ENCODE measurements at regions not wholly inside any gene's neighbourhood (a gene's known extent, or its start where the extent isn't known, plus 50 kb on each side); places are given as distances from the start of the nearest gene placed in this dataset.

GRCh38 chr19:30690525-30690924 is 318.3 kb downstream of the ZNF536 start:
- TF ChIP-seq, protein P1, sequence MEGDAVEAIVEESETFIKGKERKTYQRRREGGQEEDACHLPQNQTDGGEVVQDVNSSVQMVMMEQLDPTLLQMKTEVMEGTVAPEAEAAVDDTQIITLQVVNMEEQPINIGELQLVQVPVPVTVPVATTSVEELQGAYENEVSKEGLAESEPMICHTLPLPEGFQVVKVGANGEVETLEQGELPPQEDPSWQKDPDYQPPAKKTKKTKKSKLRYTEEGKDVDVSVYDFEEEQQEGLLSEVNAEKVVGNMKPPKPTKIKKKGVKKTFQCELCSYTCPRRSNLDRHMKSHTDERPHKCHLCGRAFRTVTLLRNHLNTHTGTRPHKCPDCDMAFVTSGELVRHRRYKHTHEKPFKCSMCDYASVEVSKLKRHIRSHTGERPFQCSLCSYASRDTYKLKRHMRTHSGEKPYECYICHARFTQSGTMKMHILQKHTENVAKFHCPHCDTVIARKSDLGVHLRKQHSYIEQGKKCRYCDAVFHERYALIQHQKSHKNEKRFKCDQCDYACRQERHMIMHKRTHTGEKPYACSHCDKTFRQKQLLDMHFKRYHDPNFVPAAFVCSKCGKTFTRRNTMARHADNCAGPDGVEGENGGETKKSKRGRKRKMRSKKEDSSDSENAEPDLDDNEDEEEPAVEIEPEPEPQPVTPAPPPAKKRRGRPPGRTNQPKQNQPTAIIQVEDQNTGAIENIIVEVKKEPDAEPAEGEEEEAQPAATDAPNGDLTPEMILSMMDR (IDR thresholded peaks at IDR 0.05), result no peak

DNA sequence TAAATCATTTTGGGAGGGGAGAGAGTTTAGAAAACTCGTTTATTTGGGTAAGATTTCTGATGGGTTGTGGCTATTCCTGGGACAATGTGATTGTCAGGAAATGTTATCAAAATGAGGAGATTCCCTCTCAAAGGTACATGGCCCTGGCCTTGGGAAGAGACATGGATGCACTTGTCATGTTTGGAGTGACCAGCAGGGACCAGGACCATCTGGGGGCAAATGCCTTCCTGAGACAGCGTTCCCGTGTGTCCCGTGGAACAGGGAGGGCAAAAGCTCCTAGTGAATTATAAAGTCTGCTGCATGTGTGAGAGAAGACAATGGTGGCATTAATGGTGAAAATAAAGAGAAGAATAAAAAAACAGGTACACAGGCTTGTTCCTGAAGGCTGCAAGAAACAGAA is 317.3 kb downstream of the ZNF536 start:
- TF ChIP-seq, protein P1 (IDR thresholded peaks at IDR 0.05), result no peak

DNA sequence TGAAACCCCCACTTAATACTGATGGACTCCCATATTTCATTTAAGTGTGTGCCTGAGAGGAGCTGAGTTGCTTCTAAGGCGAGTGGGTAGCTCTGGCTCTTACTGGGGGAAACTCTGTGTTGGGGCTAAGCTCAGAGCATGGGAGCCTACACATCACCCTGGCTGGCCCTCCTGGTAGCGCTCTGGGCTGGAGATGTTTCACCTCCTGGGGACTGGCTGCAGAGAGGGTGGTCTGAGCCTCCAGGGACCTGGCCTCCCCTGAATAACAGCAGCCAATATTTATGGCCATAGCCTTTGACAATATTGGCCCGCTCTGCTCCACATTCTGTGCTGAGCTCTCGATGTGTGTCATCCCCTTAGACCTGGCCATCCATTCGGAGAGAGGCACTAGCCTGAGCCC is 316.5 kb downstream of the ZNF536 start:
- TF ChIP-seq, protein P1 (IDR thresholded peaks at IDR 0.05), result no peak

GRCh38 chr19:30686826-30687566 is 314.8 kb downstream of the ZNF536 start:
- TF ChIP-seq, protein P1 (IDR thresholded peaks at IDR 0.05), result no peak

DNA sequence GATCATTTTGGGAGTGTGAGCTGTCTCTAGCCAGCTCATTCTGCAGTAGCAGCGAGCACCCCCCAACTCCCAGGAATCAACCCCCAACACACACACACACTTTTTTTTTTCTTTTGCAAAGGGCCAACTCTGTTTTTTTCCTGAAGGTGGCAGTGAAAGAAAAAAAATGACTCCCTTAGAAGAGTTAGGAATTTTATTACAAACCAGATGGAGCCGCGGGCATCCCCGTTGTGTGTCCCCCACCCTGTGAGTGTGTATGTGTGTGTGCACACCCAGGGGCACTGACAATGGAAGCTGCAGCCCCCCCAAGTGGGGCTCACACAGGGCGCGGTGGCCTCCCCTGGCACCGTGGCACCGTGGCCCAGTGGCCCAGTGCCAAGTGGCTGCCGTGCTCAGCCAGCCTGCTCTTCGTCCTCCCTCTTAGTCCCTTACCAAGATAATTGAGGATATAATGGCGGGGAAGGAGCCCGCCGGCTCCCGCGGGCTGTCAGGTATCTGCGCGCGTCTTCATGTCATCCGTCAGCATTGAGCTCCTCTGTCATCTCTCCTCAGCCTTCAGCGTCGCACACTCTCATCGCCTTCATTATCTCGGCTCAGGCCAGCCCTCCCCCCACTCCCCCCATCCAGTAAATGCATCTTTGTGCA is 314.1 kb downstream of the ZNF536 start:
- TF ChIP-seq, protein P1 (IDR thresholded peaks at IDR 0.05), result peak; percentile 38; the same call in 1 of the 2 replicates

GRCh38 chr19:30685426-30686000 is 313.3 kb downstream of the ZNF536 start:
- TF ChIP-seq, protein P1 (IDR thresholded peaks at IDR 0.05), result no peak

GRCh38 chr19:30684613-30685012 is 312.4 kb downstream of the ZNF536 start:
- TF ChIP-seq, protein P1 (IDR thresholded peaks at IDR 0.05), result no peak
